Uterus (tissue), 3 donors: ENCODE measurements at regions not wholly inside any gene's neighbourhood (a gene's known extent, or its start where the extent isn't known, plus 50 kb on each side); places are given as distances from the start of the nearest gene placed in this dataset.
"Not testable (repeated sequence)": the region's sequence is repeated elsewhere in the genome, so short reads cannot be mapped to it uniquely, and the experiment has no call there.

ENCODE experiments used
- DNase-seq, 2 donors: peaks; one replicate each; pipeline ENCODE4 v3.0.0-alpha.2; 2019 to 2020
- H3K27ac ChIP-seq, 2 donors: fragments of 200-600 bp; sonication (generic); 1 replicate in 1 of 2; 2 replicates in 1 of 2; pipeline ENCODE4 v1.5.1; 2016 to 2018
- H3K27me3 ChIP-seq, 2 donors: fragments of 200-600 bp; sonication (generic); one replicate each; pipeline ENCODE4 v1.5.1; 2018 to 2019; ENCODE audit warnings: control low read depth in 1 of 2
- H3K36me3 ChIP-seq, 2 donors: fragments of 200-600 bp; sonication (generic); one replicate each; pipeline ENCODE4 v1.5.1; 2019; ENCODE audit warnings: control low read depth in 1 of 2
- H3K4me1 ChIP-seq, 2 donors: fragments of 200-600 bp; sonication (generic); one replicate each; pipeline ENCODE4 v1.5.1; 2018 to 2019; ENCODE audit warnings: control low read depth in 1 of 2
- H3K4me3 ChIP-seq, 2 donors: fragments of 200-600 bp; sonication (generic); 1 replicate in 1 of 2; 2 replicates in 1 of 2; pipeline ENCODE4 v1.5.1; 2018 to 2019; ENCODE audit warnings: mild to moderate bottlenecking in 1 of 2
- H3K9me3 ChIP-seq, 2 donors: fragments of 200-600 bp; sonication (generic); one replicate each; pipeline ENCODE4 v1.5.1; 2019; ENCODE audit warnings: control low read depth in 1 of 2
- CTCF ChIP-seq, 4 experiments: fragments of 200-600 bp in 2 of 4; fragments of 450-650 bp in 2 of 4; sonication (generic) in 2 of 4; IDR thresholded peaks; one replicate each; pipeline ENCODE4 v1.5.1; 2016 to 2019; ENCODE audit warnings: antibody characterized with exemption in 4 of 4, mild to moderate bottlenecking in 2 of 4, moderate library complexity in 1 of 4
- intact Hi-C: fragments of 100-400 bp; cut with DNase I; formaldehyde crosslinking; loops from one replicate; pipeline ENCODE4 v1.15.1; 2023; ENCODE audit warnings: low total_unique reads
- donor health status: DM: yes; HTN: yes; CAD: no.

DNA sequence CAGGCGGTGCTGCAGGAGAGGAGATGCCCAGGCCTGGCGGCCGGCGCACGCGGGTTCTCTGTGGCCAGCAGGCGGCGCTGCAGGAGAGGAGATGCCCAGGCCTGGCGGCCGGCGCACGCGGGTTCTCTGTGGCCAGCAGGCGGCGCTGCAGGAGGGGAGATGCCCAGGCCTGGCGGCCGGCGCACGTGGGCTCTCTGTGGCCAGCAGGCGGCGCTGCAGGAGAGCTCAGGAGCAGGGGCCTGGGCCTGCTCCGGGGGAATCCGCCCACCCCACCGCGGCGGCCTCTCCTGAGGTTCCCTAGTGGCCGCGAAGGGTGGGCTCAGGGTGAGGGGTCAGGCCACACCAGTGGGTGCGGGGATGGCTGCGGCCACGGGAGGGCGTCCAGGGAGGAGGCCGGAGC lies 75.9 kb downstream of the OR4F16 start:
- H3K27ac ChIP-seq, H3K4me3 ChIP-seq, H3K27me3 ChIP-seq, intact Hi-C loops, H3K4me1 ChIP-seq, H3K9me3 ChIP-seq, DNase-seq, H3K36me3 ChIP-seq: not testable (repeated sequence)

DNA sequence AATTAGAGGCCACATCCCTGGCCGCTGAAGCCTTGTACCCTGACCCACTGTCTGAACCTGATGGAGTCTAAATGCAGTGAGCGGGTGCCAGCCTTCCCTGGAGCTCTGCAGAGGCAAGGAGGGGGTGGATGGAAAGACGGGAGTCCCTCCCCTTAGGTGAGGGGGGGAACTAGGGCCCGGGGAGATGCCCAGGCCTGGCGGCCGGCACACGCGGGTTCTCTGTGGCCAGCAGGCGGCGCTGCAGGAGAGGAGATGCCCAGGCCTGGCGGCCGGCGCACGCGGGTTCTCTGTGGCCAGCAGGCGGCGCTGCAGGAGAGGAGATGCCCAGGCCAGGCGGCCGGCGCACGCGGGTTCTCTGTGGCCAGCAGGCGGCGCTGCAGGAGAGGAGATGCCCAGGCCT lies 77.3 kb downstream of the OR4F16 start:
- H3K27ac ChIP-seq, H3K36me3 ChIP-seq, DNase-seq, H3K27me3 ChIP-seq, intact Hi-C loops, H3K4me3 ChIP-seq, H3K9me3 ChIP-seq, H3K4me1 ChIP-seq: not testable (repeated sequence)

- H3K36me3 ChIP-seq, H3K27me3 ChIP-seq, H3K4me3 ChIP-seq, intact Hi-C loops, H3K9me3 ChIP-seq, H3K4me1 ChIP-seq, H3K27ac ChIP-seq: not testable (repeated sequence)
- DNase-seq = peak in 1 of 2 donors; percentile 18
These were observed 81.2 kb downstream of the OR4F16 start for GRCh38 chr1:605279-605678.

DNA sequence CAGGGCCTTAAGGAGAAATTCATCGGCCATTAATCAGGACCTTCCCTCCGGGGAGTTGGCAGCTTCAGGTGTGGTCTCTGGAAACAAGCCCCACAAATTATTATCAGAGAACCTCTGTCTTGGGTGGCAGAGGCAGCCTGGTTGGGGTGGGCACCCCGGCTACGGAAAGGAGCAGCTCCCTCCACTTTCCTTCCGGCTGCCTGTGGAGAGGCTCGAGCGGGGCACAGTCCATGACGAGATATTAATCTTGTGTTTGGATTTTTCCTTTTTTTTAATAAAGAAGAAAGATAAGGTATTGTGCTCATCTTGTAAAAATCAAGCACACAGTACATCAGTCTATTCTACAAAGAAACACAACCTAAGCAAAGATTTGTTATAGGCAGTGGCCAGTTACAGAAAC lies 98.2 kb downstream of the OR4F16 start:
- H3K4me1 ChIP-seq, H3K27ac ChIP-seq, DNase-seq, H3K36me3 ChIP-seq, H3K27me3 ChIP-seq, H3K4me3 ChIP-seq, intact Hi-C loops, H3K9me3 ChIP-seq: not testable (repeated sequence)

DNA sequence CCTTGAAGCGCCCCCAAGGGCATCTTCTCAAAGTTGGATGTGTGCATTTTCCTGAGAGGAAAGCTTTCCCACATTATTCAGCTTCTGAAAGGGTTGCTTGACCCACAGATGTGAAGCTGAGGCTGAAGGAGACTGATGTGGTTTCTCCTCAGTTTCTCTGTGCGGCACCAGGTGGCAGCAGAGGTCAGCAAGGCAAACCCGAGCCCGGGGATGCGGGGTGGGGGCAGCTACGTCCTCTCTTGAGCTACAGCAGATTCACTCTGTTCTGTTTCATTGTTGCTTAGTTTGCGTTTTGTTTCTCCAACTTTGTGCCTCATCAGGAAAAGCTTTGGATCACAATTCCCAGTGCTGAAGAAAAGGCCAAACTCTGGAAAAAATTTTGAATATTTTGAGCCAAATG lies 100.5 kb downstream of the OR4F16 start:
- H3K27me3 ChIP-seq, intact Hi-C loops, H3K4me3 ChIP-seq, H3K4me1 ChIP-seq, H3K9me3 ChIP-seq, H3K27ac ChIP-seq, H3K36me3 ChIP-seq: not testable (repeated sequence)
- peak in 1 of 4 experiments; percentile 37 for TF ChIP-seq CTCF (IDR thresholded peaks at IDR 0.05)
- DNase-seq = peak; percentile 50 to 70
